CD4-positive, alpha-beta T cell (primary cell): ENCODE measurements at regions not wholly inside any gene's neighbourhood (a gene's known extent, or its start where the extent isn't known, plus 50 kb on each side); places are given as distances from the start of the nearest gene placed in this dataset.

Experiments used
- ATAC-seq: fragments of 200-7000 bp; cut with Tn5 transposase; one replicate; pipeline ENCODE4 v1.10.0; 2022; ENCODE audit warnings: mild to moderate bottlenecking; ENCODE audit not compliant: poor library complexity
- CTCF ChIA-PET: fragments of 350-600 bp; sonication (Branson Sonifier 250); formaldehyde crosslinking; loops from one replicate; lab custom pipeline; 2021; ENCODE audit warnings: antibody characterized with exemption, inconsistent platforms; lab: Charles Lee
- POLR2A ChIA-PET: fragments of 350-600 bp; sonication (Branson Sonifier 250); formaldehyde crosslinking; loops from one replicate; lab custom pipeline; 2021; ENCODE audit warnings: antibody characterized with exemption, inconsistent platforms; lab: Charles Lee
- DNase-seq, 14 experiments: peaks; one replicate each; pipeline ENCODE4 v3.0.0-alpha.2; 2013 to 2020; ENCODE audit warnings: mixed read lengths in 2 of 14
- H3K27ac ChIP-seq, 2 donors: one replicate each; pipeline versions ENCODE4 v1.5.1 to v1.7.0; 2013; ENCODE audit warnings: low read length in 2 of 2, low read depth in 1 of 2, mild to moderate bottlenecking in 1 of 2
- H3K27me3 ChIP-seq, 2 experiments: 1 replicate in 1 of 2; 2 replicates in 1 of 2; pipeline versions ENCODE4 v1.6.1 to v1.7.0; 2013; ENCODE audit warnings: low read length in 2 of 2, control low read depth in 1 of 2, mild to moderate bottlenecking in 1 of 2, moderate library complexity in 1 of 2; ENCODE audit not compliant: insufficient read depth in 2 of 2, control insufficient read depth in 1 of 2
- H3K36me3 ChIP-seq: one replicate; pipeline ENCODE4 v1.6.1; 2013; ENCODE audit warnings: low read length, control low read depth; ENCODE audit not compliant: insufficient read depth
- H3K4me1 ChIP-seq: one replicate; pipeline ENCODE4 v1.6.1; 2013; ENCODE audit warnings: low read length, control low read depth; ENCODE audit not compliant: insufficient read depth
- H3K4me3 ChIP-seq: one replicate; pipeline ENCODE4 v1.5.1; 2013; ENCODE audit warnings: mild to moderate bottlenecking, low read length, moderate library complexity
- H3K9me3 ChIP-seq, 2 experiments: 1 replicate in 1 of 2; 2 replicates in 1 of 2; pipeline versions ENCODE4 v1.6.1 to v1.7.0; 2013; ENCODE audit warnings: low read length in 2 of 2, mild to moderate bottlenecking in 2 of 2, control low read depth in 1 of 2, moderate library complexity in 1 of 2; ENCODE audit not compliant: control insufficient read depth in 1 of 2, insufficient read depth in 1 of 2
- H3K27ac Mint-ChIP-seq: one replicate; pipeline ENCODE4 v1.8.0; 2020; ENCODE audit warnings: mixed read lengths
- H3K27me3 Mint-ChIP-seq: one replicate; pipeline ENCODE4 v1.8.0; 2021; ENCODE audit warnings: mixed read lengths
- H3K36me3 Mint-ChIP-seq: one replicate; pipeline ENCODE4 v1.8.0; 2021; ENCODE audit warnings: low read depth, mixed read lengths
- H3K4me1 Mint-ChIP-seq: one replicate; pipeline ENCODE4 v1.8.0; 2021; ENCODE audit warnings: low read depth, mixed read lengths
- H3K4me3 Mint-ChIP-seq: one replicate; pipeline ENCODE4 v1.8.0; 2020; ENCODE audit warnings: mild to moderate bottlenecking, mixed read lengths
- H3K9me3 Mint-ChIP-seq: one replicate; pipeline ENCODE4 v1.8.0; 2020; ENCODE audit warnings: mixed read lengths
- CTCF ChIP-seq: fragments of 200-600 bp; IDR thresholded peaks from one replicate; pipeline ENCODE4 v1.8.0; 2022; ENCODE audit warnings: antibody characterized with exemption, mild to moderate bottlenecking
- intact Hi-C, 2 experiments: fragments of 100-400 bp; cut with DNase I in 1 of 2; cut with micrococcal nuclease in 1 of 2; formaldehyde crosslinking; loops; one replicate each; pipeline versions ENCODE4 v1.15.1 to v1.9.0; 2023 to 2025; cut with DNase I, micrococcal nuclease

DNA sequence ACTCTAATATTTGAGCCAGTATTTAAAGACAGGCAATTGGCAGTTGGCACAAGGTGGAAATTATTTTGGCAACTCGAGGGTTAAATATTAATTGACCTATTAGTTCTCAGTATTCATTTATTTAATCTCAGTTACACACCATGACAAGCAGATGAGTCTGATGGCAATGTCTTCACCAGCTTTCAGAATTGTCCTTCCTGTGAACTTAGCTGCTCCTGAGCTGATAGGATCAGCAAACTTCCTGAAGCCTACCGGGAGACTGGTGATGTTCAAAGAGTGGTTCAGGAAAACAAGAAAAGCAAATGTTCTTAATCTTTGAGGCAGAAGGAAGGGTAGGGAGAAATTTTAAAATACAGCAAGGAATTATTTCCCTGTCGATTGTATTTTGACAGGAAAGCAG lies 522.2 kb downstream of the SOX2 start:
- Histone ChIP-seq H3K4me1 (no peaks in the 10 kb centered on the region), H3K4me3 (no peak overlapping the region), H3K27me3 (no peaks in the 10 kb centered on the region), H3K36me3 (no peaks in the 10 kb centered on the region), H3K9me3 (no peaks in the 10 kb centered on the region), H3K27ac (no peak overlapping the region)
- no peaks in the 10 kb centered on the region for H3K4me1 Mint-ChIP-seq
- ChIA-PET CTCF (no interaction called here), POLR2A (no interaction called here)
- no peak overlapping the region for H3K27ac Mint-ChIP-seq
- no peaks in the 10 kb centered on the region for H3K36me3 Mint-ChIP-seq
- TF ChIP-seq CTCF, result no peak
- DNase-seq (no peak), ATAC-seq (no peak)
- H3K9me3 Mint-ChIP-seq, result no peaks in the 10 kb centered on the region
- H3K4me3 Mint-ChIP-seq, result no peak overlapping the region
- H3K27me3 Mint-ChIP-seq, result no peaks in the 10 kb centered on the region
- intact Hi-C loops, result no loop called here

GRCh38 chr3:182234881-182235280 lies 523.2 kb downstream of the SOX2 start:
- no peak overlapping the region for H3K4me3 Mint-ChIP-seq
- no peaks in the 10 kb centered on the region for H3K9me3 ChIP-seq
- H3K9me3 Mint-ChIP-seq, result no peaks in the 10 kb centered on the region
- intact Hi-C loops, result no loop called here
- no peaks in the 10 kb centered on the region for H3K4me1 Mint-ChIP-seq
- ATAC-seq (no peak), DNase-seq (no peak)
- ChIA-PET CTCF (no interaction called here), POLR2A (no interaction called here)
- no peak overlapping the region for H3K27ac Mint-ChIP-seq
- H3K4me3 ChIP-seq, result no peak overlapping the region
- H3K27me3 Mint-ChIP-seq, result no peaks in the 10 kb centered on the region
- H3K36me3 ChIP-seq, result no peaks in the 10 kb centered on the region
- TF ChIP-seq CTCF, result no peak
- no peaks in the 10 kb centered on the region for H3K27me3 ChIP-seq
- H3K36me3 Mint-ChIP-seq, result no peaks in the 10 kb centered on the region
- H3K4me1 ChIP-seq, result no peaks in the 10 kb centered on the region
- no peak overlapping the region for H3K27ac ChIP-seq

- no peaks in the 10 kb centered on the region for H3K4me1 ChIP-seq
- no peaks in the 10 kb centered on the region for H3K36me3 Mint-ChIP-seq
- ATAC-seq (no peak), DNase-seq (no peak)
- H3K27me3 Mint-ChIP-seq, result no peaks in the 10 kb centered on the region
- no peaks in the 10 kb centered on the region for H3K9me3 Mint-ChIP-seq
- CTCF ChIA-PET, result no interaction called here
- no peak for TF ChIP-seq CTCF
- intact Hi-C loops, result no loop called here
- H3K9me3 ChIP-seq, result no peaks in the 10 kb centered on the region
- POLR2A ChIA-PET, result no interaction called here
- H3K27ac ChIP-seq, result no peak overlapping the region
- H3K4me1 Mint-ChIP-seq, result no peaks in the 10 kb centered on the region
- no peak overlapping the region for H3K4me3 Mint-ChIP-seq
- no peak overlapping the region for H3K27ac Mint-ChIP-seq
- no peaks in the 10 kb centered on the region for H3K27me3 ChIP-seq
- H3K4me3 ChIP-seq, result no peak overlapping the region
- no peaks in the 10 kb centered on the region for H3K36me3 ChIP-seq
Observed at GRCh38 chr3:182235504-182235903, 523.8 kb downstream of the SOX2 start.
